ENCODE measurements at regions not wholly inside any gene's neighbourhood (a gene's known extent, or its start where the extent isn't known, plus 50 kb on each side); places are given as distances from the start of the nearest gene placed in this dataset.
"Not testable (repeated sequence)": the region's sequence is repeated elsewhere in the genome, so short reads cannot be mapped to it uniquely, and the experiment has no call there.

GRCh38 chr7:52620849-52621248 lies 414.6 kb upstream of the POM121L12 start:
- no peak overlapping the region for H3K4me3 ChIP-seq (ENCODE audit: low read depth, low read length)
- DNase-seq (ENCODE audit: low read depth): no peak
- TF ChIP-seq CTCF (IDR thresholded peaks at IDR 0.05; ENCODE audit: insufficient read depth, low read depth, low read length): no peak

DNA sequence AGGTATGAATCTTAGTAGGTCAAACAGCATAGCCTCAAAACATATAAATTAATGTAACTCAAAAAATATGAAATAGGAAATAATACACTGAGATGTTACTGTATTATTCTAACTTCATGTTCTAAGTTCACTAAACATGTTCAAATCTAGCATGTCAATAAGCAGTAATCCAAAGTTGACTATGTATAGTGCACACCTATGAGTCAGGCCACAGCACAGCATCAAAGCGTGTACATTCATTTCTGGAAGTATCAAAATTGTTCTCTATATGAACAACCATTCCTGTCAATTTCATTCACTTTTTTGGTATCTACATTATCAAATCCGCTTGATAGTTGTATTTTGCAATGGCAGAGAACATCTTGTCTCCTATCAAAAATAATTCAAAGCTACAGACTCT lies 418.9 kb upstream of the POM121L12 start:
- no peak for TF ChIP-seq CTCF (IDR thresholded peaks at IDR 0.05; ENCODE audit: insufficient read depth, low read depth, low read length)
- H3K4me3 ChIP-seq (ENCODE audit: low read depth, low read length): no peak overlapping the region
- DNase-seq (ENCODE audit: low read depth): no peak

GRCh38 chr7:52615021-52615695 lies 420.3 kb upstream of the POM121L12 start:
- DNase-seq (ENCODE audit: low read depth): no peak
- no peak for TF ChIP-seq CTCF (IDR thresholded peaks at IDR 0.05; ENCODE audit: insufficient read depth, low read depth, low read length)
- H3K4me3 ChIP-seq (ENCODE audit: low read depth, low read length): no peak overlapping the region

DNA sequence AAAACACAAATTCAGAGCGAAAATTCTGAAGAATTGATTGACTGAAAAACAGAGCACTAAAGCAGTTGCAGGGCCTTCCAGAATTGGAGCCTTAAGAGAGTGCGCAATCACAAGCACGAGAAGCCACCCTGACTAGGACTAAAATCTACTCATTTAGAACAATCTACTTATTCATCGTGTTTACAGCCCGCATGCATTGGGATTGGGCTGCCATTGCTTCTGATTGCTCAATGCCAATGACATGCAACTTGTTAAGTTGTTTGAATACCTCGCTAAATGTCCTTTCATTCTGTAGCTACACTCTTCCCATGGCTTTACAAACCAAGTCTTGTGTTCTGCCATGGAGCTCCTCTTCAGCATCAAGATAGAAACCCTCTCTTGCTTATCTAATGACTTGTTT lies 425.9 kb upstream of the POM121L12 start:
- no peak for DNase-seq (ENCODE audit: low read depth)
- no peak overlapping the region for H3K4me3 ChIP-seq (ENCODE audit: low read depth, low read length)
- no peak for TF ChIP-seq CTCF (IDR thresholded peaks at IDR 0.05; ENCODE audit: insufficient read depth, low read depth, low read length)

DNA sequence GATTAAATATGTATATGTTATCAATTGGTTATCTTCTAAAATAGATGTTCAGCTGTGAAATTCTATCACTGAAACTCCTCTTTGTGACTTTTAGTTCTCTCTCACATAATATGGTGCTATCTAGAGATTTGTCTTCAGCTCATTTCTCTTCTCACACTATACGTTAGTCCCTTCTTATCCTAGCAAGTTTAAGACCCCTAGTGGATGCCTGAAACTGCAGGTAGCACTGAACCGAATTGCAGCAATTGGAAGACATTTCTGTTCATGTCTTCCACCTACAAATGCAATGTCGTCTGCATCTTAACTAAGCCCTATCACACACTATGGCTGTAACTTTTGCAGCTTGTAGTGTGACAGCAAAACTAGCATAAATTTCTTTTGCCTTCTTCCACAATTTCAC lies 442.7 kb upstream of the POM121L12 start:
- TF ChIP-seq CTCF (IDR thresholded peaks at IDR 0.05; ENCODE audit: insufficient read depth, low read depth, low read length): no peak
- H3K4me3 ChIP-seq (ENCODE audit: low read depth, low read length): no peak overlapping the region
- no peak for DNase-seq (ENCODE audit: low read depth)

DNA sequence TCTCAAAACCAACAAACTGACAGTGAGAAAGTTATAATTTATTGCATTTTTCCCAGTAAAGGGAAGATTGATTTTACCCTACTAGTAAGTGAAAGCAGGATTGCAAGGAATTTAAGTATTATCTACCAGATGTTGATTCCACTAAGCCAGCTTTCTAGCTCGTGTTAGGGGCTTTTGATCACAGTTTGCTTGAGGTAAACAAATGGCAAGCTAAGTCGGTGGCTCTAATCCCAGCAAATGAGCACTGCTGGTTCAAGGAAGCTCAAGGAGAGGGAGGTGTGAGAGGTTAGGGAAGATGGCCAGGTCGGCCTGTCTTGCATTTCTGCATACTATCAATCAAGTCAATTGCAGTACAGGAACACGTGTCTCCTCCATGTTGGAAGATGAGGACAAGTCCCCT lies 448.7 kb upstream of the POM121L12 start:
- DNase-seq (ENCODE audit: low read depth): no peak
- no peak for TF ChIP-seq CTCF (IDR thresholded peaks at IDR 0.05; ENCODE audit: insufficient read depth, low read depth, low read length)
- no peak overlapping the region for H3K4me3 ChIP-seq (ENCODE audit: low read depth, low read length)

DNA sequence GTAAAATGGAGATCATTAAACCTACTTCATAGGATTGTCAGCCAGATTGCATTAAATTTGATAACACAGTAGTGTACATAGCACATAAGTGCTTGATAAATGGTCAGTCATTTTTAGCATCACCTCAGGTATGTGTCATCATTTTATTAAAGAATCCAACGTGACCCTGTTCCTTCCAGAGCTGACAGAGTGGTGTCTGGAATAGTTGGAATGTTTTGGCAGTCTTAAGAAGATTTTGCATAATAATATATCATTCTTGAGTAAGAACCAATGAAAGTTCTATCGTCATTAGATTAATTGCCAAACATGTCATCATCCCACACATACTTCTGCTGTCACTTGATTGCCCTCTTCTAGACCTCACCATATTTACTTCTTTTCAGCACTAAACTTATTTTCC lies 451.4 kb upstream of the POM121L12 start:
- TF ChIP-seq CTCF (IDR thresholded peaks at IDR 0.05; ENCODE audit: insufficient read depth, low read depth, low read length): no peak
- no peak overlapping the region for H3K4me3 ChIP-seq (ENCODE audit: low read depth, low read length)
- no peak for DNase-seq (ENCODE audit: low read depth)

GRCh38 chr7:52573141-52573540 lies 462.3 kb upstream of the POM121L12 start:
- H3K4me3 ChIP-seq (ENCODE audit: low read depth, low read length); DNase-seq (ENCODE audit: low read depth): not testable (repeated sequence)

Data from fibroblast of villous mesenchyme (primary cell).